GM21423 (cell line): ENCODE measurements at regions not wholly inside any gene's neighbourhood (a gene's known extent, or its start where the extent isn't known, plus 50 kb on each side); places are given as distances from the start of the nearest gene placed in this dataset.

Experiments
- ATAC-seq: cut with Tn5 transposase; IDR thresholded peaks from one replicate; pipeline ENCODE4 v1.9.1; 2021; ENCODE audit warnings: mild to moderate bottlenecking, moderate library complexity; ENCODE audit not compliant: unreplicated experiment

- no peak for ATAC-seq
These were observed 520.4 kb upstream of the ALCAM start for GRCh38 chr3:104846270-104846669.

GRCh38 chr3:104849070-104849469 is 517.6 kb upstream of the ALCAM start:
- no peak for ATAC-seq

GRCh38 chr3:104854468-104854867 is 512.2 kb upstream of the ALCAM start:
- ATAC-seq: no peak

GRCh38 chr3:104855702-104856101 is 511.0 kb upstream of the ALCAM start:
- no peak for ATAC-seq

GRCh38 chr3:104856741-104857140 is 510.0 kb upstream of the ALCAM start:
- no peak for ATAC-seq

GRCh38 chr3:104868291-104868690 is 498.4 kb upstream of the ALCAM start:
- no peak for ATAC-seq

- no peak for ATAC-seq
These were observed 496.4 kb upstream of the ALCAM start for GRCh38 chr3:104870276-104870675.

- ATAC-seq: no peak
These were observed 493.4 kb upstream of the ALCAM start for GRCh38 chr3:104873331-104873730.

GRCh38 chr3:104878395-104878794 is 488.3 kb upstream of the ALCAM start:
- no peak for ATAC-seq

GRCh38 chr3:104879919-104880318 is 486.8 kb upstream of the ALCAM start:
- ATAC-seq: no peak

GRCh38 chr3:104885214-104885814 is 481.4 kb upstream of the ALCAM start:
- ATAC-seq: peak; percentile 41

GRCh38 chr3:104886220-104886995 is 480.3 kb upstream of the ALCAM start:
- no peak for ATAC-seq

GRCh38 chr3:104887069-104887468 is 479.6 kb upstream of the ALCAM start:
- no peak for ATAC-seq

- no peak for ATAC-seq
These were observed 479.1 kb upstream of the ALCAM start for GRCh38 chr3:104887619-104888018.

GRCh38 chr3:104892044-104892443 is 474.7 kb upstream of the ALCAM start:
- ATAC-seq: no peak

- ATAC-seq: no peak
These were observed 470.1 kb upstream of the ALCAM start for GRCh38 chr3:104896624-104897023.

GRCh38 chr3:104901396-104901795 is 465.3 kb upstream of the ALCAM start:
- no peak for ATAC-seq

GRCh38 chr3:104903064-104903463 is 463.6 kb upstream of the ALCAM start:
- no peak for ATAC-seq

- ATAC-seq: no peak
These were observed 460.6 kb upstream of the ALCAM start for GRCh38 chr3:104906001-104906639.

GRCh38 chr3:104907507-104907906 is 459.2 kb upstream of the ALCAM start:
- ATAC-seq: no peak

GRCh38 chr3:104908761-104909160 is 457.9 kb upstream of the ALCAM start:
- ATAC-seq: no peak

GRCh38 chr3:104909198-104909597 is 457.5 kb upstream of the ALCAM start:
- ATAC-seq: no peak
